Body of pancreas (tissue), 4 donors: ENCODE measurements at regions not wholly inside any gene's neighbourhood (a gene's known extent, or its start where the extent isn't known, plus 50 kb on each side); places are given as distances from the start of the nearest gene placed in this dataset.
A peak's percentile ranks its signal among the peaks of the same experiment; 100 is the strongest.

Source experiments
- ATAC-seq: fragments of 150-250 bp; one replicate; pipeline ENCODE4 v1.9.1; 2016
- DNase-seq, 4 donors: peaks; one replicate each; pipeline ENCODE4 v3.0.0-alpha.2; 2019
- H3K27ac ChIP-seq, 4 donors: fragments of 200-600 bp; sonication (generic); 1 replicate in 3 of 4; 2 replicates in 1 of 4; pipeline versions ENCODE4 v1.5.1 to v1.6.1; 2016 to 2019; ENCODE audit warnings: mild to moderate bottlenecking in 1 of 4, mixed read lengths in 1 of 4, moderate library complexity in 1 of 4
- H3K27me3 ChIP-seq, 2 donors: fragments of 200-600 bp; sonication (generic); one replicate each; pipeline ENCODE4 v1.6.0; 2016; ENCODE audit warnings: mild to moderate bottlenecking in 1 of 2
- H3K36me3 ChIP-seq, 2 donors: fragments of 200-600 bp; sonication (generic); replicated peaks in 1 of 2; 2 replicates each; pipeline ENCODE4 v1.5.1; 2016; ENCODE audit warnings: low read depth in 2 of 2; ENCODE audit not compliant: insufficient read depth in 1 of 2
- H3K4me1 ChIP-seq: fragments of 200-600 bp; sonication (generic); one replicate; pipeline ENCODE4 v1.6.0; 2016
- H3K4me3 ChIP-seq, 2 donors: fragments of 200-600 bp; sonication (generic); 1 replicate in 1 of 2; 2 replicates in 1 of 2; pipeline ENCODE4 v1.5.1; 2016 to 2019
- H3K9me3 ChIP-seq, 3 donors: fragments of 200-600 bp; sonication (generic); 1 replicate in 2 of 3; 2 replicates in 1 of 3; pipeline ENCODE4 v1.5.1; 2016
- CTCF ChIP-seq, 7 experiments: fragments of 450-650 bp in 4 of 7; fragments of 200-600 bp in 3 of 7; sonication (generic) in 3 of 7; IDR thresholded peaks; one replicate each; pipeline ENCODE4 v1.5.1; 2016 to 2019; ENCODE audit warnings: antibody characterized with exemption in 7 of 7
- POLR2A ChIP-seq, 3 donors: fragments of 450-650 bp; IDR thresholded peaks; one replicate each; pipeline ENCODE4 v1.6.1; 2016; ENCODE audit warnings: antibody characterized with exemption in 3 of 3, mild to moderate bottlenecking in 2 of 3
- WGBS, 2 donors: methylation state at CpG; one replicate each; pipeline ENCODE4 v1.1.5; 2017; 5-methylcytosine and 5-hydroxymethylcytosine counted together
- intact Hi-C: fragments of 100-400 bp; cut with DNase I; formaldehyde crosslinking; loops from one replicate; pipeline ENCODE4 v1.15.1; 2023

GRCh38 chr5:125713109-125713805 lies 710.0 kb upstream of the GRAMD2B start:
- Histone ChIP-seq H3K36me3 (no peaks in the 10 kb centered on the region), H3K27ac (no peak overlapping the region), H3K4me1 (peaks cover 17% of the 10 kb centered on the region), H3K27me3 (no peaks in the 10 kb centered on the region), H3K4me3 (no peak overlapping the region), H3K9me3 (no peaks in the 10 kb centered on the region)
- intact Hi-C loops, result no loop called here
- WGBS, 2 donors, result 77 to 83% methylated on average over 8 of the region's 8 CpGs
- no peak for ATAC-seq
- TF ChIP-seq POLR2A (IDR thresholded peaks at IDR 0.05) (no peak), CTCF (IDR thresholded peaks at IDR 0.05) (no peak)
- no peak for DNase-seq

- intact Hi-C loops, result no loop called here
- H3K4me1 ChIP-seq, result peaks cover 34% of the 10 kb centered on the region
- no peak for DNase-seq
- WGBS, 2 donors, result 98 to 99% methylated on average over 2 of the region's 2 CpGs
- no peaks in the 10 kb centered on the region for H3K27me3 ChIP-seq
- peak overlapping the region in 1 of 2 donors; percentile 4 for H3K4me3 ChIP-seq
- no peak for TF ChIP-seq CTCF (IDR thresholded peaks at IDR 0.05)
- no peak for TF ChIP-seq POLR2A (IDR thresholded peaks at IDR 0.05)
- no peaks in the 10 kb centered on the region for H3K9me3 ChIP-seq
- ATAC-seq, result no peak
- H3K27ac ChIP-seq, result no peak overlapping the region
- H3K36me3 ChIP-seq, result no peaks in the 10 kb centered on the region
Measured at GRCh38 chr5:125715216-125715615, 708.0 kb upstream of the GRAMD2B start.

GRCh38 chr5:125717209-125717608 lies 706.0 kb upstream of the GRAMD2B start:
- Histone ChIP-seq H3K4me3 (no peak overlapping the region), H3K27ac (no peak overlapping the region), H3K9me3 (no peaks in the 10 kb centered on the region), H3K4me1 (peaks cover 33% of the 10 kb centered on the region), H3K27me3 (no peaks in the 10 kb centered on the region), H3K36me3 (no peaks in the 10 kb centered on the region)
- no peak for TF ChIP-seq POLR2A (IDR thresholded peaks at IDR 0.05)
- no peak for TF ChIP-seq CTCF (IDR thresholded peaks at IDR 0.05)
- intact Hi-C loops, result no loop called here
- no peak for ATAC-seq
- DNase-seq, result no peak

- Histone ChIP-seq H3K27ac (peak overlapping the region; percentile 52 to 82 (median 70)), H3K4me1 (peaks cover 20% of the 10 kb centered on the region), H3K27me3 (no peaks in the 10 kb centered on the region), H3K36me3 (no peaks in the 10 kb centered on the region), H3K4me3 (no peak overlapping the region), H3K9me3 (no peaks in the 10 kb centered on the region)
- DNase-seq (peak; percentile 29 to 71 (median 54)), ATAC-seq (peak; percentile 96)
- WGBS, 2 donors, result 17 to 20% methylated on average over 9 of the region's 9 CpGs
- intact Hi-C loops, result no loop called here
- TF ChIP-seq CTCF (IDR thresholded peaks at IDR 0.05) (no peak), POLR2A (IDR thresholded peaks at IDR 0.05) (peak in 2 of 3 donors; percentile 29 to 40)
Measured at GRCh38 chr5:125719681-125720347, 703.4 kb upstream of the GRAMD2B start.

- DNase-seq (no peak), ATAC-seq (peak; percentile 3)
- intact Hi-C loops, result no loop called here
- Histone ChIP-seq H3K27me3 (no peaks in the 10 kb centered on the region), H3K4me1 (peaks cover 20% of the 10 kb centered on the region), H3K9me3 (no peaks in the 10 kb centered on the region), H3K4me3 (no peak overlapping the region), H3K36me3 (no peaks in the 10 kb centered on the region), H3K27ac (peak overlapping the region; percentile 52 to 82 (median 70))
- TF ChIP-seq CTCF (IDR thresholded peaks at IDR 0.05) (no peak), POLR2A (IDR thresholded peaks at IDR 0.05) (no peak)
- WGBS, 2 donors, result 40 to 41% methylated on average over 2 of the region's 2 CpGs
Measured at GRCh38 chr5:125720348-125720685, 702.9 kb upstream of the GRAMD2B start.
